Gastrocnemius medialis (tissue), 4 donors: ENCODE measurements at regions not wholly inside any gene's neighbourhood (a gene's known extent, or its start where the extent isn't known, plus 50 kb on each side); places are given as distances from the start of the nearest gene placed in this dataset.

ENCODE experiments used
- ATAC-seq, 2 donors: fragments of 150-250 bp; one replicate each; pipeline ENCODE4 v1.9.1; 2016
- DNase-seq, 2 donors: peaks; one replicate each; pipeline ENCODE4 v3.0.0-alpha.2; 2019
- H3K27ac ChIP-seq, 4 donors: fragments of 200-600 bp; sonication (generic); 1 replicate in 1 of 4; 2 replicates in 3 of 4; pipeline ENCODE4 v1.5.1; 2016 to 2018; ENCODE audit warnings: mild to moderate bottlenecking in 2 of 4, moderate library complexity in 1 of 4
- H3K27me3 ChIP-seq, 3 donors: fragments of 200-600 bp; sonication (generic) in 2 of 3; 1 replicate in 1 of 3; 2 replicates in 2 of 3; pipeline versions ENCODE4 v1.5.1 to v1.6.0; 2016 to 2019; ENCODE audit warnings: mild to moderate bottlenecking in 1 of 3, moderate library complexity in 1 of 3
- H3K36me3 ChIP-seq, 2 donors: fragments of 200-600 bp; sonication (generic) in 1 of 2; one replicate each; pipeline ENCODE4 v1.5.1; 2017 to 2018
- H3K4me1 ChIP-seq, 2 donors: fragments of 200-600 bp; sonication (generic) in 1 of 2; one replicate each; pipeline ENCODE4 v1.5.1; 2016 to 2017; ENCODE audit warnings: mild to moderate bottlenecking in 2 of 2
- H3K4me3 ChIP-seq, 4 donors: fragments of 200-600 bp; sonication (generic) in 3 of 4; 1 replicate in 1 of 4; 2 replicates in 3 of 4; pipeline ENCODE4 v1.5.1; 2016 to 2019; ENCODE audit warnings: mild to moderate bottlenecking in 2 of 4
- H3K9me3 ChIP-seq, 3 donors: fragments of 200-600 bp; sonication (generic) in 2 of 3; 1 replicate in 1 of 3; 2 replicates in 2 of 3; pipeline ENCODE4 v1.5.1; 2016 to 2019
- POLR2A ChIP-seq, 2 donors: fragments of 450-650 bp; IDR thresholded peaks; one replicate each; pipeline ENCODE4 v1.6.1; 2017; ENCODE audit warnings: antibody characterized with exemption in 2 of 2, mild to moderate bottlenecking in 2 of 2, moderate library complexity in 2 of 2
- in situ Hi-C, 4 donors: fragments of 200-750 bp; cut with MboI; loops; one replicate each; pipeline versions ENCODE4 v1.15.0 to v1.8.0; 2017; ENCODE audit warnings: low sequenced_read_pairs in 4 of 4
- intact Hi-C: fragments of 100-400 bp; cut with DNase I; formaldehyde crosslinking; loops from one replicate; pipeline ENCODE4 v1.15.1; 2023; ENCODE audit warnings: low total_unique reads
- TF ChIP-seq, protein P1 (sequence below), 5 experiments: fragments of 450-650 bp in 3 of 5; fragments of 200-600 bp in 2 of 5; sonication (generic) in 2 of 5; IDR thresholded peaks in 4 of 5; conservative IDR thresholded peaks in 1 of 5; 1 replicate in 4 of 5; 2 replicates in 1 of 5; pipeline ENCODE4 v1.5.1; 2016 to 2019; ENCODE audit warnings: antibody characterized with exemption in 5 of 5, mild to moderate bottlenecking in 3 of 5, moderate library complexity in 3 of 5

DNA sequence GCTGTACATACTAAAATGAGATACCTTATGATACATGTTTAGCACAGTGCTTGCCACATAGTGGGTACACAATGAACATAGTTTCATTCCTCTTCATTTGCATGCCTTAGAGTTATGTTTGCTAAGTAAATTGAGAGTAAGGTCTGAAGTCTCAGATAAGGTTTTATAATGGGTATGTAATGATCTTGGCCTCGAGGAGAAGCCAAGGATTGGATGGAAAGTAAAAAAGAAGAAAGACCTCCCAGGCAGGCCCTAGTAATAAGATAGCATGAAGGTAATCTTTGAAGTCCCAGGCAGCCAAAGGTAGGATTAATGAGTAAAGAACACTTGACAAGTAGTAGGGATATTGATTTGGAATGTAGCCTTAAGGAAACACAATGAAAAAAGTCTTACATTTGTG is 55.8 kb upstream of the TSPAN7 start:
- Histone ChIP-seq H3K4me3 (no peak overlapping the region), H3K27ac (no peak overlapping the region), H3K27me3 (no peaks in the 10 kb centered on the region), H3K36me3 (no peaks in the 10 kb centered on the region), H3K4me1 (no peaks in the 10 kb centered on the region), H3K9me3 (peaks cover 0 to 7% (median 0%) of the 10 kb centered on the region in 3 donors)
- ATAC-seq (no peak), DNase-seq (no peak)
- in situ Hi-C loops: no loop called here
- intact Hi-C loops: no loop called here
- TF ChIP-seq, protein P1, sequence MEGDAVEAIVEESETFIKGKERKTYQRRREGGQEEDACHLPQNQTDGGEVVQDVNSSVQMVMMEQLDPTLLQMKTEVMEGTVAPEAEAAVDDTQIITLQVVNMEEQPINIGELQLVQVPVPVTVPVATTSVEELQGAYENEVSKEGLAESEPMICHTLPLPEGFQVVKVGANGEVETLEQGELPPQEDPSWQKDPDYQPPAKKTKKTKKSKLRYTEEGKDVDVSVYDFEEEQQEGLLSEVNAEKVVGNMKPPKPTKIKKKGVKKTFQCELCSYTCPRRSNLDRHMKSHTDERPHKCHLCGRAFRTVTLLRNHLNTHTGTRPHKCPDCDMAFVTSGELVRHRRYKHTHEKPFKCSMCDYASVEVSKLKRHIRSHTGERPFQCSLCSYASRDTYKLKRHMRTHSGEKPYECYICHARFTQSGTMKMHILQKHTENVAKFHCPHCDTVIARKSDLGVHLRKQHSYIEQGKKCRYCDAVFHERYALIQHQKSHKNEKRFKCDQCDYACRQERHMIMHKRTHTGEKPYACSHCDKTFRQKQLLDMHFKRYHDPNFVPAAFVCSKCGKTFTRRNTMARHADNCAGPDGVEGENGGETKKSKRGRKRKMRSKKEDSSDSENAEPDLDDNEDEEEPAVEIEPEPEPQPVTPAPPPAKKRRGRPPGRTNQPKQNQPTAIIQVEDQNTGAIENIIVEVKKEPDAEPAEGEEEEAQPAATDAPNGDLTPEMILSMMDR (IDR thresholded peaks at IDR 0.05 in 4 of 5, conservative IDR thresholded peaks at IDR 0.05 in 1 of 5): no peak
- TF ChIP-seq POLR2A (IDR thresholded peaks at IDR 0.05): no peak
